K562 (cell line): ENCODE measurements at regions not wholly inside any gene's neighbourhood (a gene's known extent, or its start where the extent isn't known, plus 50 kb on each side); places are given as distances from the start of the nearest gene placed in this dataset.

Experiments used
- MGA ChIP-seq: fragments of 450-650 bp; IDR thresholded peaks from 2 replicates; pipeline ENCODE4 v1.6.1; 2016; ENCODE audit warnings: mild to moderate bottlenecking, moderate library complexity

DNA sequence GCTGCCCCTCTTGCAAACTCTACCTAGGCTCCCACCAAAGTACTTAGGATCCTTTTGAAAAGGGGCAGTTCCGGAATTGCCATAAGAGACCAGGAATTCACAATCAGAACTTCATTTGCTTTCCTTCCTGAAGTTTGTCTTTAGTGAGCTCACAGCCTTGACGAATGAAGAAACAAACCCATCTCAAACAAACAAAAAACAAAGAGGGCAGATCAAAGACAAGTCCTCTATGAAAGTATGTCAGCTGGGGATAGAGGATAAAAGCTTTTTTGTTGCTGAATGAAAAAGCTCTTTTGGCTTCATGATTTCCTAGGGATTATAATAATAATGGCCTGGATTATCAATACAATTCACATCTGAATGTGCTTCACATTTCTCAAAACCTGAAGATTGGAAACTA lies 357.9 kb upstream of the DUSP10 start (continued):
- no peak for TF ChIP-seq MGA
